Calu3 (cell line): ENCODE measurements at regions not wholly inside any gene's neighbourhood (a gene's known extent, or its start where the extent isn't known, plus 50 kb on each side); places are given as distances from the start of the nearest gene placed in this dataset.

Source experiments
- BruUV-seq: library from RNA; stranded (reverse); fragments of 400-500 nt; replicated peaks from 2 replicates; lab custom pipeline; 2021; lab: Mats Ljungman, UMichigan
- CTCF ChIA-PET: fragments of 300-600 bp; sonication (Branson Sonifier 250); formaldehyde crosslinking; loops from one replicate; lab custom pipeline; 2022; ENCODE audit warnings: antibody characterized with exemption; lab: Charles Lee
- DNase-seq: peaks from one replicate; pipeline ENCODE4 v3.0.0; 2022
- H3K27ac Mint-ChIP-seq: one replicate; pipeline ENCODE4 v1.8.0; 2022; ENCODE audit warnings: mixed read lengths; ENCODE audit not compliant: unreplicated experiment
- H3K27me3 Mint-ChIP-seq: one replicate; pipeline ENCODE4 v1.8.0; 2022; ENCODE audit warnings: mixed read lengths; ENCODE audit not compliant: unreplicated experiment
- H3K36me3 Mint-ChIP-seq: one replicate; pipeline ENCODE4 v1.8.0; 2022; ENCODE audit warnings: mild to moderate bottlenecking, moderate library complexity, mixed read lengths; ENCODE audit not compliant: insufficient read depth, unreplicated experiment
- H3K4me1 Mint-ChIP-seq: one replicate; pipeline ENCODE4 v1.8.0; 2022; ENCODE audit warnings: mild to moderate bottlenecking, low read depth, mixed read lengths; ENCODE audit not compliant: unreplicated experiment
- H3K4me3 Mint-ChIP-seq: one replicate; pipeline ENCODE4 v1.8.0; 2022; ENCODE audit warnings: mild to moderate bottlenecking, low read depth, moderate library complexity, mixed read lengths; ENCODE audit not compliant: unreplicated experiment
- H3K9me3 Mint-ChIP-seq: one replicate; pipeline ENCODE4 v1.8.0; 2022; ENCODE audit warnings: low read depth, mixed read lengths; ENCODE audit not compliant: unreplicated experiment
- intact Hi-C: fragments of 100-400 bp; cut with micrococcal nuclease; formaldehyde crosslinking; loops from one replicate; pipeline ENCODE4 v1.10.0; 2022; ENCODE audit not compliant: unreplicated experiment
- TF ChIP-seq, protein P1 (sequence below): fragments of 200-600 bp; IDR thresholded peaks from one replicate; pipeline ENCODE4 v1.8.0; 2022; ENCODE audit warnings: antibody characterized with exemption; ENCODE audit not compliant: unreplicated experiment

GRCh38 chr21:19141511-19141910 is 737.9 kb upstream of the TMPRSS15 start:
- H3K4me3 Mint-ChIP-seq: no peak overlapping the region
- CTCF ChIA-PET: no interaction called here

DNA sequence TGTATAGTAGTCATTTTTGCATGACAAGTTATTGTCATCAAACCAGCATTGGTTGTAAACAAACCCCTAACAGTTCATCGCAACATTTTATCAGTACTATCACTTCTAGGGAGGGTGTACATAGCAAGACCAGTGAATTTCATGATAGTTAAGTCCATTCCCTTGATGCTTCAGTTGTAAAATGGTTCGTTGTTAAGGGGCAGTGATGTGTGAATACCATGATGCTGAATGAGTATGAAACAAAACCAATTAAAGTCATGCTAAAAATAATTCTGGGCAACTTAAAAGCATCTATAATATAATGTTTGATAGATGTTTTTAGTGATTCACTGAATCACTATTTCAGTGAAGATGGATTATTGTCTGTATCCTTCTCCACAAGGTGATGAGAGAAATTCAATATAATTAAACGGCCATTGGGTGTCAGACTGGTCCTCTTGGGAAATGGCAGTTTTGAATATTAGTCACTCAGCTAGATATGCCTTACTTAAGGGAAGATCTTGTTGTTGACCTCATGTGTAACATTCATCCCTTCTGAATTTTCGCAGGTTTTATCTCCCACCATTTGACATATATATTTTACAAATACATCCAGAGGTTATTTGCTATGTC is 742.2 kb upstream of the TMPRSS15 start:
- H3K4me3 Mint-ChIP-seq: no peak overlapping the region
- H3K36me3 Mint-ChIP-seq: no peaks in the 10 kb centered on the region
- DNase-seq: no peak
- intact Hi-C loops: no loop called here
- H3K27ac Mint-ChIP-seq: no peak overlapping the region
- H3K4me1 Mint-ChIP-seq: no peaks in the 10 kb centered on the region
- CTCF ChIA-PET: no interaction called here
- TF ChIP-seq, protein P1, sequence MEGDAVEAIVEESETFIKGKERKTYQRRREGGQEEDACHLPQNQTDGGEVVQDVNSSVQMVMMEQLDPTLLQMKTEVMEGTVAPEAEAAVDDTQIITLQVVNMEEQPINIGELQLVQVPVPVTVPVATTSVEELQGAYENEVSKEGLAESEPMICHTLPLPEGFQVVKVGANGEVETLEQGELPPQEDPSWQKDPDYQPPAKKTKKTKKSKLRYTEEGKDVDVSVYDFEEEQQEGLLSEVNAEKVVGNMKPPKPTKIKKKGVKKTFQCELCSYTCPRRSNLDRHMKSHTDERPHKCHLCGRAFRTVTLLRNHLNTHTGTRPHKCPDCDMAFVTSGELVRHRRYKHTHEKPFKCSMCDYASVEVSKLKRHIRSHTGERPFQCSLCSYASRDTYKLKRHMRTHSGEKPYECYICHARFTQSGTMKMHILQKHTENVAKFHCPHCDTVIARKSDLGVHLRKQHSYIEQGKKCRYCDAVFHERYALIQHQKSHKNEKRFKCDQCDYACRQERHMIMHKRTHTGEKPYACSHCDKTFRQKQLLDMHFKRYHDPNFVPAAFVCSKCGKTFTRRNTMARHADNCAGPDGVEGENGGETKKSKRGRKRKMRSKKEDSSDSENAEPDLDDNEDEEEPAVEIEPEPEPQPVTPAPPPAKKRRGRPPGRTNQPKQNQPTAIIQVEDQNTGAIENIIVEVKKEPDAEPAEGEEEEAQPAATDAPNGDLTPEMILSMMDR: no peak
- no peaks in the 10 kb centered on the region for H3K27me3 Mint-ChIP-seq
- no TSS peak for BruUV-seq
- peaks cover 6% of the 10 kb centered on the region for H3K9me3 Mint-ChIP-seq

More at GRCh38 chr21:19141511-19141910, 737.9 kb upstream of the TMPRSS15 start:
- Mint-ChIP-seq H3K36me3 (no peaks in the 10 kb centered on the region), H3K27me3 (no peaks in the 10 kb centered on the region), H3K27ac (no peak overlapping the region), H3K9me3 (no peaks in the 10 kb centered on the region), H3K4me1 (no peaks in the 10 kb centered on the region)
- TF ChIP-seq, protein P1: no peak
- intact Hi-C loops: no loop called here
- BruUV-seq: no TSS peak
- DNase-seq: no peak

DNA sequence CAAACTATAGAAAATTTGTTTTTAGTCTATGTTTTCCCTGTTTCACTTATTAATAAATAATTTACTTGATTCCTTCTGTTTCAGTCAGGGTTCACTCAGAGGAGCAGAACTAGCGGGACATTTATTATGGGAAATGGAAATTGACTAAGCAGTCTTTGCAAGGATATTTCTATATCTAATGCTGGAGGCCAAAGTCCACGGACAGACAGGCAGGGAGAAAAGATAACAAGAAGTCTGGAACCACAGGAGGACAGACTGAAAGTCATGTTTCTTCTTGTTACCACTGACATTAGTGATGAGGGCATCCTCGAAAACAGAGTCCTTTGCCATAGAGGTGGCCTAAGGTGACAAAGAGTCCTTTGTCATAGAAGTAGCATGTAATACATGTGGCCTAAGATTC is 744.5 kb upstream of the TMPRSS15 start:
- Mint-ChIP-seq H3K4me3 (no peak overlapping the region), H3K27ac (no peak overlapping the region), H3K27me3 (no peaks in the 10 kb centered on the region), H3K9me3 (peaks cover 6% of the 10 kb centered on the region), H3K4me1 (no peaks in the 10 kb centered on the region), H3K36me3 (no peaks in the 10 kb centered on the region)
- TF ChIP-seq, protein P1: no peak
- no peak for DNase-seq
- intact Hi-C loops: no loop called here
- CTCF ChIA-PET: no interaction called here
- no TSS peak for BruUV-seq

GRCh38 chr21:19171585-19171984 is 768.0 kb upstream of the TMPRSS15 start:
- TF ChIP-seq, protein P1: no peak
- BruUV-seq: no TSS peak
- peaks cover 4% of the 10 kb centered on the region for H3K9me3 Mint-ChIP-seq
- no peak overlapping the region for H3K27ac Mint-ChIP-seq
- no peak overlapping the region for H3K4me3 Mint-ChIP-seq
- no peaks in the 10 kb centered on the region for H3K4me1 Mint-ChIP-seq
- H3K27me3 Mint-ChIP-seq: no peaks in the 10 kb centered on the region
- no peaks in the 10 kb centered on the region for H3K36me3 Mint-ChIP-seq
- intact Hi-C loops: no loop called here
- DNase-seq: no peak
- CTCF ChIA-PET: no interaction called here
